HFFc6 (cell line): ENCODE measurements at regions not wholly inside any gene's neighbourhood (a gene's known extent, or its start where the extent isn't known, plus 50 kb on each side); places are given as distances from the start of the nearest gene placed in this dataset.
A peak's percentile ranks its signal among the peaks of the same experiment; 100 is the strongest.

Experiments
- DNase-seq: peaks from one replicate; pipeline ENCODE4 v3.0.0-alpha.2; 2018
- H3K27ac Mint-ChIP-seq: 2 replicates; pipeline ENCODE4 v1.8.0; 2020; ENCODE audit warnings: mild to moderate bottlenecking, mixed read lengths
- H3K27me3 Mint-ChIP-seq: 2 replicates; pipeline ENCODE4 v1.8.0; 2021; ENCODE audit warnings: mild to moderate bottlenecking, moderate library complexity, mixed read lengths; ENCODE audit not compliant: insufficient read depth
- H3K36me3 Mint-ChIP-seq: 2 replicates; pipeline ENCODE4 v1.8.0; 2021; ENCODE audit warnings: low read depth, mixed read lengths
- H3K4me1 Mint-ChIP-seq: 2 replicates; pipeline ENCODE4 v1.8.0; 2020; ENCODE audit warnings: low read depth, mixed read lengths
- H3K4me3 Mint-ChIP-seq: 2 replicates; pipeline ENCODE4 v1.8.0; 2020; ENCODE audit warnings: mild to moderate bottlenecking, moderate library complexity, mixed read lengths
- H3K9me3 Mint-ChIP-seq: 2 replicates; pipeline ENCODE4 v1.8.0; 2020; ENCODE audit warnings: mild to moderate bottlenecking, mixed read lengths
- CTCF ChIP-seq: fragments of 200-600 bp; sonication (generic); IDR thresholded peaks from 2 replicates; pipeline ENCODE4 v1.5.0; 2021; ENCODE audit warnings: antibody characterized with exemption, mild to moderate bottlenecking

- H3K27me3 Mint-ChIP-seq = peaks cover 1% of the 10 kb centered on the region; the same call in 1 of the 2 replicates
- H3K4me3 Mint-ChIP-seq = no peak overlapping the region; the same call in 1 of the 2 replicates
- peaks cover 10% of the 10 kb centered on the region; the same call in 1 of the 2 replicates for H3K36me3 Mint-ChIP-seq
- no peak for TF ChIP-seq CTCF
- peaks cover 64% of the 10 kb centered on the region for H3K4me1 Mint-ChIP-seq
- H3K27ac Mint-ChIP-seq = peak overlapping the region; percentile 19; the same call in 1 of the 2 replicates
- H3K9me3 Mint-ChIP-seq = peaks cover 12% of the 10 kb centered on the region; the same call in 1 of the 2 replicates
- DNase-seq = peak; percentile 4
Measured at GRCh38 chr1:238811211-238811879, 575.0 kb upstream of the CHRM3 start.

GRCh38 chr1:238790882-238791281 is 595.5 kb upstream of the CHRM3 start:
- TF ChIP-seq CTCF = no peak
- H3K36me3 Mint-ChIP-seq = no peaks in the 10 kb centered on the region
- H3K27me3 Mint-ChIP-seq = peaks cover 3% of the 10 kb centered on the region; the same call in 1 of the 2 replicates
- H3K4me3 Mint-ChIP-seq = peak overlapping the region; percentile 63; the same call in 1 of the 2 replicates
- no peak for DNase-seq
- peak overlapping the region; percentile 37; the same call in 1 of the 2 replicates for H3K27ac Mint-ChIP-seq
- H3K9me3 Mint-ChIP-seq = no peaks in the 10 kb centered on the region
- peaks cover 37% of the 10 kb centered on the region for H3K4me1 Mint-ChIP-seq

- no peak for TF ChIP-seq CTCF
- no peaks in the 10 kb centered on the region for H3K9me3 Mint-ChIP-seq
Measured at GRCh38 chr1:238789916-238790667, 596.3 kb upstream of the CHRM3 start.

GRCh38 chr1:238787471-238787870 is 598.9 kb upstream of the CHRM3 start:
- no peaks in the 10 kb centered on the region for H3K9me3 Mint-ChIP-seq
- peaks cover 3% of the 10 kb centered on the region; the same call in 1 of the 2 replicates for H3K27me3 Mint-ChIP-seq
- H3K36me3 Mint-ChIP-seq = peaks cover under 1% of the 10 kb centered on the region; the same call in 1 of the 2 replicates
- TF ChIP-seq CTCF = no peak
- peak overlapping the region; percentile 76 for H3K4me3 Mint-ChIP-seq
- peak overlapping the region; percentile 17; the same call in 1 of the 2 replicates for H3K27ac Mint-ChIP-seq
- no peak for DNase-seq
- H3K4me1 Mint-ChIP-seq = peaks cover 50% of the 10 kb centered on the region

More at GRCh38 chr1:238789916-238790667, 596.3 kb upstream of the CHRM3 start:
- DNase-seq = no peak
- Mint-ChIP-seq H3K27me3 (peaks cover 3% of the 10 kb centered on the region; the same call in 1 of the 2 replicates), H3K4me3 (peak overlapping the region; percentile 18; the same call in 1 of the 2 replicates), H3K36me3 (no peaks in the 10 kb centered on the region), H3K4me1 (peaks cover 42% of the 10 kb centered on the region), H3K27ac (no peak overlapping the region; the same call in 1 of the 2 replicates)

- Mint-ChIP-seq H3K4me1 (peaks cover 50% of the 10 kb centered on the region), H3K36me3 (peaks cover 8% of the 10 kb centered on the region; the same call in 1 of the 2 replicates), H3K9me3 (no peaks in the 10 kb centered on the region), H3K27ac (no peak overlapping the region; the same call in 1 of the 2 replicates), H3K27me3 (peaks cover 3% of the 10 kb centered on the region), H3K4me3 (no peak overlapping the region)
- DNase-seq = no peak
- no peak for TF ChIP-seq CTCF
Measured at GRCh38 chr1:238783633-238784032, 602.7 kb upstream of the CHRM3 start.
